HEK293 (cell line): ENCODE measurements at regions not wholly inside any gene's neighbourhood (a gene's known extent, or its start where the extent isn't known, plus 50 kb on each side); places are given as distances from the start of the nearest gene placed in this dataset.

Source experiments
- CTCF ChIA-PET: fragments of 350-600 bp; formaldehyde crosslinking; extraction: SDS; loops from one replicate; lab custom pipeline; 2021; ENCODE audit warnings: antibody characterized with exemption; lab: Yijun Ruan, JAX
- POLR2A ChIA-PET: fragments of 300-600 bp; formaldehyde crosslinking; extraction: SDS; loops from one replicate; lab custom pipeline; 2020; ENCODE audit warnings: antibody characterized with exemption, inconsistent platforms; lab: Yijun Ruan, JAX
- H3K27ac ChIP-seq: fragments of 200-500 bp; sonication (Bioruptor generic); 2 replicates; pipeline ENCODE4 v1.5.1; 2014; ENCODE audit warnings: low read depth, low read length, control low read depth, inconsistent platforms; ENCODE audit errors: extremely low read depth
- H3K36me3 ChIP-seq, 2 experiments: fragments of 200-500 bp in 1 of 2; sonication (Bioruptor generic) in 1 of 2; 1 replicate in 1 of 2; 2 replicates in 1 of 2; pipeline ENCODE4 v1.5.1; 2014 to 2017; ENCODE audit warnings: inconsistent platforms in 2 of 2, low read length in 2 of 2; ENCODE audit not compliant: control insufficient read depth in 2 of 2, insufficient read depth in 1 of 2
- H3K4me1 ChIP-seq: fragments of 200-500 bp; sonication (Bioruptor generic); 2 replicates; pipeline ENCODE4 v1.5.1; 2014; ENCODE audit warnings: mild to moderate bottlenecking, low read length, inconsistent platforms; ENCODE audit not compliant: control insufficient read depth, insufficient read depth
- H3K4me3 ChIP-seq: 2 replicates; pipeline ENCODE4 v1.5.1; 2011; ENCODE audit warnings: low read depth, mild to moderate bottlenecking, control low read depth, low read length, moderate library complexity
- H3K9me3 ChIP-seq: fragments of 200-500 bp; sonication (Bioruptor generic); 2 replicates; pipeline ENCODE4 v1.5.1; 2014; ENCODE audit warnings: low read depth, low read length, inconsistent platforms; ENCODE audit not compliant: control insufficient read depth, insufficient read depth
- BCL11A ChIP-seq: fragments of 450-650 bp; formaldehyde crosslinking; IDR thresholded peaks from 2 replicates; pipeline ENCODE4 v1.5.1; 2016; ENCODE audit warnings: low read depth, missing biosample characterization, missing genetic modification characterization
- FEZF1 ChIP-seq: fragments of 450-650 bp; formaldehyde crosslinking; IDR thresholded peaks from 2 replicates; pipeline ENCODE4 v1.5.1; 2016; ENCODE audit warnings: missing biosample characterization, missing genetic modification characterization
- GLIS1 ChIP-seq: fragments of 450-650 bp; formaldehyde crosslinking; IDR thresholded peaks from 2 replicates; pipeline ENCODE4 v1.5.1; 2016; ENCODE audit warnings: missing biosample characterization, missing genetic modification characterization
- HOXC10 ChIP-seq: sonication (generic); formaldehyde crosslinking; IDR thresholded peaks from 2 replicates; pipeline ENCODE4 v1.8.1; 2023; ENCODE audit warnings: mild to moderate bottlenecking, missing genetic modification reagents
- KLF9 ChIP-seq: fragments of 450-650 bp; formaldehyde crosslinking; IDR thresholded peaks from 2 replicates; pipeline ENCODE4 v1.5.1; 2016; ENCODE audit warnings: missing biosample characterization, missing genetic modification characterization, low read depth
- RBAK ChIP-seq: fragments of 450-650 bp; formaldehyde crosslinking; IDR thresholded peaks from 2 replicates; pipeline ENCODE4 v1.5.1; 2016; ENCODE audit warnings: missing biosample characterization, missing genetic modification characterization
- ZFP37 ChIP-seq: fragments of 450-650 bp; formaldehyde crosslinking; IDR thresholded peaks from 2 replicates; pipeline ENCODE4 v1.5.1; 2016; ENCODE audit warnings: missing biosample characterization, missing genetic modification characterization
- ZNF112 ChIP-seq: fragments of 450-650 bp; formaldehyde crosslinking; IDR thresholded peaks from 2 replicates; pipeline ENCODE4 v1.5.0; 2017; ENCODE audit warnings: missing biosample characterization, missing genetic modification characterization
- ZNF114 ChIP-seq: fragments of 450-650 bp; formaldehyde crosslinking; IDR thresholded peaks from 2 replicates; pipeline ENCODE4 v1.5.0; 2017; ENCODE audit warnings: missing biosample characterization, missing genetic modification characterization
- ZNF121 ChIP-seq: fragments of 450-650 bp; formaldehyde crosslinking; IDR thresholded peaks from 2 replicates; pipeline ENCODE4 v1.5.1; 2016; ENCODE audit warnings: missing biosample characterization, missing genetic modification characterization
- ZNF16 ChIP-seq: fragments of 450-650 bp; formaldehyde crosslinking; IDR thresholded peaks from 2 replicates; pipeline ENCODE4 v1.5.1; 2016; ENCODE audit warnings: low read depth, missing biosample characterization, missing genetic modification characterization
- ZNF175 ChIP-seq: fragments of 450-650 bp; formaldehyde crosslinking; IDR thresholded peaks from 2 replicates; pipeline ENCODE4 v1.5.1; 2016; ENCODE audit warnings: missing biosample characterization, missing genetic modification characterization
- ZNF24 ChIP-seq: fragments of 450-650 bp; formaldehyde crosslinking; IDR thresholded peaks from 2 replicates; pipeline ENCODE4 v1.5.1; 2016; ENCODE audit warnings: missing biosample characterization, missing genetic modification characterization
- ZNF324 ChIP-seq: fragments of 450-650 bp; formaldehyde crosslinking; IDR thresholded peaks from 2 replicates; pipeline ENCODE4 v1.5.1; 2016; ENCODE audit warnings: missing biosample characterization, missing genetic modification characterization
- ZNF473 ChIP-seq: fragments of 450-650 bp; formaldehyde crosslinking; IDR thresholded peaks from 2 replicates; pipeline ENCODE4 v1.5.1; 2017; ENCODE audit warnings: missing biosample characterization, missing genetic modification characterization
- ZNF529 ChIP-seq: fragments of 450-650 bp; formaldehyde crosslinking; IDR thresholded peaks from 2 replicates; pipeline ENCODE4 v1.5.1; 2017; ENCODE audit warnings: missing genetic modification characterization, missing biosample characterization; ENCODE audit not compliant: insufficient replicate concordance
- ZNF596 ChIP-seq: fragments of 450-650 bp; IDR thresholded peaks from 2 replicates; pipeline ENCODE4 v1.5.0; 2018; ENCODE audit warnings: missing biosample characterization, mild to moderate bottlenecking, missing genetic modification characterization, moderate library complexity
- ZNF610 ChIP-seq: fragments of 450-650 bp; formaldehyde crosslinking; IDR thresholded peaks from 2 replicates; pipeline ENCODE4 v1.5.1; 2016; ENCODE audit warnings: missing biosample characterization, missing genetic modification characterization, borderline replicate concordance
- ZNF626 ChIP-seq: fragments of 450-650 bp; sonication (Bioruptor Pico); formaldehyde crosslinking; IDR thresholded peaks from 2 replicates; pipeline ENCODE4 v1.5.1; 2018; ENCODE audit warnings: missing biosample characterization, missing genetic modification characterization, inconsistent platforms
- ZNF654 ChIP-seq: fragments of 450-650 bp; formaldehyde crosslinking; IDR thresholded peaks from 2 replicates; pipeline ENCODE4 v1.5.1; 2016; ENCODE audit warnings: low read depth, missing biosample characterization, missing genetic modification characterization
- ZNF660 ChIP-seq: fragments of 450-650 bp; IDR thresholded peaks from 2 replicates; pipeline ENCODE4 v1.5.1; 2018; ENCODE audit warnings: missing biosample characterization, mild to moderate bottlenecking, missing genetic modification characterization
- ZNF830 ChIP-seq: fragments of 450-650 bp; IDR thresholded peaks from 2 replicates; pipeline ENCODE4 v1.5.0; 2018; ENCODE audit warnings: missing biosample characterization, missing genetic modification characterization, low read depth, mild to moderate bottlenecking, moderate library complexity
- TF ChIP-seq, protein P1 (sequence below): fragments of 450-650 bp; formaldehyde crosslinking; IDR thresholded peaks from 2 replicates; pipeline ENCODE4 v1.5.1; 2016; ENCODE audit warnings: missing biosample characterization, missing genetic modification characterization
- TF ChIP-seq, protein P2 (sequence below): fragments of 450-650 bp; formaldehyde crosslinking; IDR thresholded peaks from 2 replicates; pipeline ENCODE4 v1.5.1; 2016; ENCODE audit warnings: missing biosample characterization, missing genetic modification characterization, borderline replicate concordance

DNA sequence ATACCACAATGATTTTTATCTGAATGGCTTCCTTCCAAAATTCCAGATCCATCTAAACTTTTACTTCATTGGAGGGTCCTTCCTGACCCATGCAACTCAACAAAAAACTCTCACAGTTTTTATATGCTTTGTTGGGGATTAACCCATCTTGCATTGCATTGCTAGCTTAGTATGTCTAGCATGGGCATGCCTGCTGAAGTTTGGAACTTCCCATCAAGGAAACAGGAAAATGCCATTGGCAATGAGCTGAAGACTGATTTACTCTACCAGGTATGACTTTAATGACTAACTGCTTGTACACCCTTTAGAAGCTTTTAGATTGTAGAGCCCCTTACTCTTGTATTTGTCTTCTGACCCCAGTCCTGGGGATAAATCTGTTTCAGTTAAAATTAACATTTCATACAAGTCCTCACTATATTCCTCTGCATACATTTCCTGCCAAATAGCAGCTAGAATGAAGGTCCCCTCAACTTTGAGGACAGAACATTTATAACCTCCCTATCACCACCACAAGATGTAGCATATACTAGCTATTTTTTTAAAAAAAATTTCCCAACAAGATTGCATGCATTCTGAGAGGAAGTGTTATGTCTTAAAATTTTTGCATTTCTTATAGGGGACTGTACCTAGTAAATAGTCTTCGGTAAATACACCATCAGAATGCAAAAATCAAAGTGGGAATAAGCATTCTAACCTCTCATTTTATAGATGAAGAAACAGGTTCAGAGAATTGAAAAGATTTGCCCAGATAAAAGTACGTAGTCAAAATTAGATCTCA is 52.5 kb upstream of the ATXN3L start (continued):
- TF ChIP-seq ZNF610 (tag by site-specific recombination) = no peak
- TF ChIP-seq, protein P1, sequence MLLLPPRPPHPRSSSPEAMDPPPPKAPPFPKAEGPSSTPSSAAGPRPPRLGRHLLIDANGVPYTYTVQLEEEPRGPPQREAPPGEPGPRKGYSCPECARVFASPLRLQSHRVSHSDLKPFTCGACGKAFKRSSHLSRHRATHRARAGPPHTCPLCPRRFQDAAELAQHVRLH = no peak
- TF ChIP-seq ZNF529 (tag by site-specific recombination) = no peak

DNA sequence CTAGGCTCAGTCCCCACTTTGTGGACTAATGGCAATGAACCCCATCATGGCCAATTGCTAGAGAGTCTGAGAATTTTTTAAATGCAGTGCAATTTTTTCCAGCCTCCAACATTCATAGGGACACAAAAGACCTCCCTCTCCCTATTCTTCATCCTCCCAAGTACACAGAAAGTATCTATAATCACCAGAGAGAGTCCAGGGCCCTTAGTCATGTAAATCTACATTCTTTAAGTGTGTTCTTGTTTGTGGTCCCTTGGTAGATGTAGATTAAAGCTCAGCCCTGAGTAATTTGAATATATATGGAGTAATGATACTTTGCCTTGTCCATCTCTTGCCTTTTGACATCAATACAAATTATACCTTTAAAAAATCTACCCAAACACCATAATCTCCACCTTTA is 51.3 kb upstream of the ATXN3L start:
- CTCF ChIA-PET = interaction anchor here (0.6 to 1.0 kb wide), 4 partner anchors 17 to 641 kb away, joined by 3 to 4 read pairs (median 3); no protein-coding TSS in a partner anchor
- Histone ChIP-seq H3K4me3 (no peak overlapping the region), H3K27ac (no peak overlapping the region), H3K4me1 (peaks cover 16% of the 10 kb centered on the region), H3K9me3 (no peaks in the 10 kb centered on the region), H3K36me3 (no peaks in the 10 kb centered on the region)
- TF ChIP-seq ZNF16 (tag by site-specific recombination) = no peak
- TF ChIP-seq ZNF121 = no peak
- no peak for TF ChIP-seq ZNF654 (tag by site-specific recombination)
- no peak for TF ChIP-seq ZNF112 (tag by site-specific recombination)
- TF ChIP-seq BCL11A (tag by site-specific recombination) = no peak
- no peak for TF ChIP-seq ZNF473 (tag by site-specific recombination)
- TF ChIP-seq, protein P2, sequence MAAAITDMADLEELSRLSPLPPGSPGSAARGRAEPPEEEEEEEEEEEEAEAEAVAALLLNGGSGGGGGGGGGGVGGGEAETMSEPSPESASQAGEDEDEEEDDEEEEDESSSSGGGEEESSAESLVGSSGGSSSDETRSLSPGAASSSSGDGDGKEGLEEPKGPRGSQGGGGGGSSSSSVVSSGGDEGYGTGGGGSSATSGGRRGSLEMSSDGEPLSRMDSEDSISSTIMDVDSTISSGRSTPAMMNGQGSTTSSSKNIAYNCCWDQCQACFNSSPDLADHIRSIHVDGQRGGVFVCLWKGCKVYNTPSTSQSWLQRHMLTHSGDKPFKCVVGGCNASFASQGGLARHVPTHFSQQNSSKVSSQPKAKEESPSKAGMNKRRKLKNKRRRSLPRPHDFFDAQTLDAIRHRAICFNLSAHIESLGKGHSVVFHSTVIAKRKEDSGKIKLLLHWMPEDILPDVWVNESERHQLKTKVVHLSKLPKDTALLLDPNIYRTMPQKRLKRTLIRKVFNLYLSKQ (tag by site-specific recombination) = no peak
- TF ChIP-seq ZNF24 (tag by site-specific recombination) = no peak
- TF ChIP-seq ZNF114 = no peak
- POLR2A ChIA-PET = interaction anchor here (0.6 kb wide), 1 partner anchor 127 kb away, joined by 3 read pairs; no protein-coding TSS in a partner anchor

DNA sequence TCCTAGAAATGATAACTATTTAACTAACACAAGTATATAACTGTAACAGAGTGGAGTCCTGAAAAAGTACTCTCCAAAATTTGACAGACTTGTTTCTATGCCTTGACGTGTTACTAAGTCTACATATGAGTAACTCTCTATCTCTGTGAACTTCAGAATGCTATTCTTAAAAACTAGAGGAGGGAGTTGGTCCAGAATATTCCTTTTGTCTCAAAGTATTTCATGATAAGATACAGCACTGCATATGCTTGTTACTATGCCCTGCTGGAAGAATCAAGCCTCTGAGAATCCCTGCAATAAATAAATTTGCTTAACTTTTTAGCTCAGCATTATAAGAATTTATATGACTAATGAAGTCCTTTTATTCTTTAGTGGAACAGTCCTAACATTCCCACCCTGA is 50.9 kb upstream of the ATXN3L start:
- no peak overlapping the region for H3K4me3 ChIP-seq
- no peak for TF ChIP-seq BCL11A (tag by site-specific recombination)
- TF ChIP-seq RBAK (tag by site-specific recombination) = no peak
- TF ChIP-seq ZNF596 (tag by site-specific recombination) = no peak
- TF ChIP-seq ZNF175 (tag by site-specific recombination) = no peak
- TF ChIP-seq FEZF1 (tag by site-specific recombination) = no peak
- TF ChIP-seq KLF9 (tag by site-specific recombination) = no peak
- no peak for TF ChIP-seq ZNF626
- no peak for TF ChIP-seq ZFP37 (tag by site-specific recombination)
- no peak for TF ChIP-seq GLIS1 (tag by site-specific recombination)
- TF ChIP-seq ZNF830 (tag by site-specific recombination) = no peak
- TF ChIP-seq HOXC10 (CRISPR knock-in tag) = no peak
- TF ChIP-seq ZNF324 = no peak
- no peak for TF ChIP-seq ZNF660 (tag by site-specific recombination)
- POLR2A ChIA-PET = interaction anchor here (0.6 kb wide), 1 partner anchor 127 kb away, joined by 3 read pairs; no protein-coding TSS in a partner anchor
- no peak overlapping the region for H3K27ac ChIP-seq
- CTCF ChIA-PET = interaction anchor here (0.6 to 1.0 kb wide), 4 partner anchors 17 to 640 kb away, joined by 3 to 4 read pairs (median 3); no protein-coding TSS in a partner anchor
- no peaks in the 10 kb centered on the region for H3K9me3 ChIP-seq
- peaks cover 14% of the 10 kb centered on the region for H3K4me1 ChIP-seq
- H3K36me3 ChIP-seq = no peaks in the 10 kb centered on the region
